Neutrophil (primary cell): ENCODE measurements at regions not wholly inside any gene's neighbourhood (a gene's known extent, or its start where the extent isn't known, plus 50 kb on each side); places are given as distances from the start of the nearest gene placed in this dataset.
"Not testable (repeated sequence)": the region's sequence is repeated elsewhere in the genome, so short reads cannot be mapped to it uniquely, and the experiment has no call there.

Source experiments
- H3K27ac ChIP-seq: fragments of 200-600 bp; sonication (generic); 2 replicates; pipeline ENCODE4 v1.5.1; 2016; ENCODE audit warnings: mild to moderate bottlenecking, moderate library complexity
- H3K27me3 ChIP-seq: fragments of 200-600 bp; sonication (generic); 2 replicates; pipeline ENCODE4 v1.6.0; 2016; ENCODE audit warnings: mild to moderate bottlenecking
- H3K36me3 ChIP-seq: fragments of 200-600 bp; sonication (generic); 2 replicates; pipeline ENCODE4 v1.5.1; 2017
- H3K4me1 ChIP-seq, 2 experiments: fragments of 200-600 bp in 1 of 2; sonication (generic) in 1 of 2; 1 replicate in 1 of 2; 2 replicates in 1 of 2; pipeline versions ENCODE4 v1.5.1 to v1.6.1; 2013 to 2016; ENCODE audit warnings: low read depth in 1 of 2, low read length in 1 of 2, mild to moderate bottlenecking in 1 of 2, moderate library complexity in 1 of 2; ENCODE audit not compliant: control insufficient read depth in 1 of 2, insufficient read depth in 1 of 2
- H3K4me3 ChIP-seq, 2 experiments: fragments of 200-600 bp in 1 of 2; sonication (generic) in 1 of 2; 1 replicate in 1 of 2; 2 replicates in 1 of 2; pipeline ENCODE4 v1.5.1; 2013 to 2016; ENCODE audit warnings: low read depth in 1 of 2, low read length in 1 of 2, mild to moderate bottlenecking in 1 of 2, moderate library complexity in 1 of 2
- H3K9me3 ChIP-seq: fragments of 200-600 bp; sonication (generic); 2 replicates; pipeline ENCODE4 v1.5.1; 2016
- TF ChIP-seq, protein P1 (sequence below): fragments of 200-600 bp; sonication (generic); IDR thresholded peaks from 2 replicates; pipeline ENCODE4 v1.5.1; 2016; ENCODE audit warnings: antibody characterized with exemption

DNA sequence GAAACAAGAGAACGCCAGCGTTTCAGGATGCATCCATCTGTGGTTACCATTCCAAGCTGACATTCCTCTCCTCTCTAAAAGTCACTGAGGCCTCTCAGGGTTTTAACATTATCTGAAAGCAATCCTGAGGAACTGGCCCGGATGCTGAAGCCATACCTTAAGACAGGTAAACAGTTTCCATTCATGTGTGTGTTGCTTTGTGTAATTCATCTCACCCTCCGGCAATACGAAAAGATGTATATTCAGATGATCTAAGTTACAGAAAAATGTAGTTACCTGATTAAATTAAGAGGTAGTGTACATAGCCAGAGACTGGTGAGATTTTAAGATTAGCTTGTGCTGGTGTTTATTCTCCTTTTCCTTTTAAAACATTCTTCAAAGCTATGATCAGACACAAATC, 68.4 kb upstream of the BACH2 start:
- H3K27me3 ChIP-seq = no peaks in the 10 kb centered on the region
- H3K9me3 ChIP-seq = no peaks in the 10 kb centered on the region
- H3K4me3 ChIP-seq = no peak overlapping the region
- TF ChIP-seq, protein P1, sequence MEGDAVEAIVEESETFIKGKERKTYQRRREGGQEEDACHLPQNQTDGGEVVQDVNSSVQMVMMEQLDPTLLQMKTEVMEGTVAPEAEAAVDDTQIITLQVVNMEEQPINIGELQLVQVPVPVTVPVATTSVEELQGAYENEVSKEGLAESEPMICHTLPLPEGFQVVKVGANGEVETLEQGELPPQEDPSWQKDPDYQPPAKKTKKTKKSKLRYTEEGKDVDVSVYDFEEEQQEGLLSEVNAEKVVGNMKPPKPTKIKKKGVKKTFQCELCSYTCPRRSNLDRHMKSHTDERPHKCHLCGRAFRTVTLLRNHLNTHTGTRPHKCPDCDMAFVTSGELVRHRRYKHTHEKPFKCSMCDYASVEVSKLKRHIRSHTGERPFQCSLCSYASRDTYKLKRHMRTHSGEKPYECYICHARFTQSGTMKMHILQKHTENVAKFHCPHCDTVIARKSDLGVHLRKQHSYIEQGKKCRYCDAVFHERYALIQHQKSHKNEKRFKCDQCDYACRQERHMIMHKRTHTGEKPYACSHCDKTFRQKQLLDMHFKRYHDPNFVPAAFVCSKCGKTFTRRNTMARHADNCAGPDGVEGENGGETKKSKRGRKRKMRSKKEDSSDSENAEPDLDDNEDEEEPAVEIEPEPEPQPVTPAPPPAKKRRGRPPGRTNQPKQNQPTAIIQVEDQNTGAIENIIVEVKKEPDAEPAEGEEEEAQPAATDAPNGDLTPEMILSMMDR = no peak
- no peaks in the 10 kb centered on the region for H3K36me3 ChIP-seq
- no peak overlapping the region for H3K27ac ChIP-seq
- no peaks in the 10 kb centered on the region for H3K4me1 ChIP-seq

GRCh38 chr6:90364286-90364685, 67.6 kb upstream of the BACH2 start:
- Histone ChIP-seq H3K4me3 (no peak overlapping the region), H3K9me3 (no peaks in the 10 kb centered on the region), H3K36me3 (no peaks in the 10 kb centered on the region), H3K27ac (no peak overlapping the region), H3K27me3 (no peaks in the 10 kb centered on the region), H3K4me1 (no peaks in the 10 kb centered on the region)
- TF ChIP-seq, protein P1 = no peak

DNA sequence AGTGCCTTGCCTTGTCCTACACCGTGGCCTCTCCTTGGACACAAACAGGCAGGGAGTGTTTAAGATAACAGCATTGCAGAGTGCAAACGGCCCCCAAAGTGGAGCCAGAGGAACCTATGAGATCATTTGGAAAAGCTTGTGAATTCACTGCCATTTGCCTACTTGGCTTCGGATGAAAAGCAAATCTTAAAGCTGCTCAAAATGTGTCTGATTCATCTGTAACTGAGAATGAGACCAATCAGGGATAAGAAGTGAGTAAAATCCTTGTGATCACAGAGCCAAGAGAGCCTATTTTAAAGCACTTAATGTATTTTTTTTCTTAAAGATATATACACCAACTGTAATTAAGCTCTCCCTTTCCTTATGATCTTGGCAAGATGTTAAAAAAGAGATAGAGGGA, 65.7 kb upstream of the BACH2 start:
- Histone ChIP-seq H3K4me3 (no peak overlapping the region), H3K4me1 (no peaks in the 10 kb centered on the region), H3K36me3 (no peaks in the 10 kb centered on the region), H3K27ac (no peak overlapping the region), H3K9me3 (no peaks in the 10 kb centered on the region), H3K27me3 (no peaks in the 10 kb centered on the region)
- TF ChIP-seq, protein P1 = no peak

DNA sequence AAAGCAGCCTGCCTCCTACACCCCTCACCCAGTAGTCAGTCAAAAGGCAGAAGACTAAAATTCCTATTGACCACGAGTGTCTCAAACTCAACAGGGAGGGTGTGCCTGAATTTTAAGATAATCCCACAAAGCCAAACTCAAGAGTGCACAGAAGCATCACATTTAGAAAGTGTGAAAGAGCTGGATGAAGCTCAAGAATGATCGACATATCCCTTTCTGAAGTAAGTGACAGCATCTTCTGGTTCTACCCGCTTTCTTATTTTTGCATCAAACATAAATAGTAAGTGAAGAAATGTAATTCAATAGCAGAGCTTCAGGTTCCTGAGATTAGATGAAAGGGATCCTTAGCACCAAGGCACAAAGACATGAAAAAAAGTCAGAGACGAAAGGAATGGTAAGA, 64.5 kb upstream of the BACH2 start:
- no peaks in the 10 kb centered on the region for H3K36me3 ChIP-seq
- no peak overlapping the region for H3K4me3 ChIP-seq
- H3K27ac ChIP-seq = no peak overlapping the region
- H3K27me3 ChIP-seq = no peaks in the 10 kb centered on the region
- TF ChIP-seq, protein P1 = no peak
- H3K4me1 ChIP-seq = no peaks in the 10 kb centered on the region
- H3K9me3 ChIP-seq = no peaks in the 10 kb centered on the region

- H3K27me3 ChIP-seq, H3K4me3 ChIP-seq, H3K36me3 ChIP-seq, H3K27ac ChIP-seq, H3K4me1 ChIP-seq, H3K9me3 ChIP-seq: not testable (repeated sequence)
Observed at GRCh38 chr6:90358036-90358770, 61.6 kb upstream of the BACH2 start.

- Histone ChIP-seq H3K27me3 (no peaks in the 10 kb centered on the region), H3K27ac (no peak overlapping the region), H3K4me1 (peaks cover 13 to 16% of the 10 kb centered on the region in 2 experiments), H3K36me3 (no peaks in the 10 kb centered on the region), H3K9me3 (no peaks in the 10 kb centered on the region), H3K4me3 (no peak overlapping the region)
- TF ChIP-seq, protein P1 = no peak
Observed at GRCh38 chr6:90356012-90356421, 59.4 kb upstream of the BACH2 start.
